ENCODE measurements at regions not wholly inside any gene's neighbourhood (a gene's known extent, or its start where the extent isn't known, plus 50 kb on each side); places are given as distances from the start of the nearest gene placed in this dataset.

- 81% methylated on average over 5 of the region's 7 CpGs for WGBS (ENCODE audit: insufficient coverage)
Observed at GRCh38 chr16:86026916-86027315, 128.0 kb downstream of the IRF8 start.

GRCh38 chr16:86027373-86028126 lies 128.6 kb downstream of the IRF8 start:
- H3K27ac ChIP-seq (ENCODE audit: low read length): no peak overlapping the region
- 70% methylated on average over 6 of the region's 11 CpGs for WGBS (ENCODE audit: insufficient coverage)
- no peak for DNase-seq
- H3K36me3 ChIP-seq (ENCODE audit: control insufficient read depth, insufficient read depth, low read length): no peaks in the 10 kb centered on the region
- peaks cover 9% of the 10 kb centered on the region for H3K9me3 ChIP-seq (replicated peaks; ENCODE audit: control insufficient read depth, low read depth, low read length)
- H3K27me3 ChIP-seq (ENCODE audit: control insufficient read depth, insufficient read depth, low read length): peaks cover 58% of the 10 kb centered on the region
- peaks cover 17% of the 10 kb centered on the region for H3K4me1 ChIP-seq (ENCODE audit: control insufficient read depth, insufficient read depth, low read length)
- no peak overlapping the region for H3K4me3 ChIP-seq (ENCODE audit: low read length)

More at GRCh38 chr16:86026916-86027315, 128.0 kb downstream of the IRF8 start:
- no peak for DNase-seq
- Histone ChIP-seq H3K4me3 (ENCODE audit: low read length) (no peak overlapping the region), H3K27ac (ENCODE audit: low read length) (no peak overlapping the region), H3K4me1 (ENCODE audit: control insufficient read depth, insufficient read depth, low read length) (peaks cover 12% of the 10 kb centered on the region), H3K36me3 (ENCODE audit: control insufficient read depth, insufficient read depth, low read length) (no peaks in the 10 kb centered on the region), H3K9me3 (replicated peaks; ENCODE audit: control insufficient read depth, low read depth, low read length) (peaks cover 9% of the 10 kb centered on the region), H3K27me3 (ENCODE audit: control insufficient read depth, insufficient read depth, low read length) (peaks cover 59% of the 10 kb centered on the region)

- Histone ChIP-seq H3K36me3 (ENCODE audit: control insufficient read depth, insufficient read depth, low read length) (no peaks in the 10 kb centered on the region), H3K27me3 (ENCODE audit: control insufficient read depth, insufficient read depth, low read length) (peaks cover 67% of the 10 kb centered on the region), H3K4me1 (ENCODE audit: control insufficient read depth, insufficient read depth, low read length) (peaks cover 32% of the 10 kb centered on the region), H3K9me3 (replicated peaks; ENCODE audit: control insufficient read depth, low read depth, low read length) (peaks cover 6% of the 10 kb centered on the region), H3K4me3 (ENCODE audit: low read length) (no peak overlapping the region), H3K27ac (ENCODE audit: low read length) (no peak overlapping the region)
- peak; percentile 66 for DNase-seq
- 17% methylated on average over 15 of the region's 20 CpGs for WGBS (ENCODE audit: insufficient coverage)
Observed at GRCh38 chr16:86029131-86029741, 130.3 kb downstream of the IRF8 start.

- peaks cover 38% of the 10 kb centered on the region for H3K4me1 ChIP-seq (ENCODE audit: control insufficient read depth, insufficient read depth, low read length)
- 100% methylated on average over 1 of the region's 10 CpGs for WGBS (ENCODE audit: insufficient coverage)
Observed at GRCh38 chr16:86030116-86030515, 131.2 kb downstream of the IRF8 start.

DNA sequence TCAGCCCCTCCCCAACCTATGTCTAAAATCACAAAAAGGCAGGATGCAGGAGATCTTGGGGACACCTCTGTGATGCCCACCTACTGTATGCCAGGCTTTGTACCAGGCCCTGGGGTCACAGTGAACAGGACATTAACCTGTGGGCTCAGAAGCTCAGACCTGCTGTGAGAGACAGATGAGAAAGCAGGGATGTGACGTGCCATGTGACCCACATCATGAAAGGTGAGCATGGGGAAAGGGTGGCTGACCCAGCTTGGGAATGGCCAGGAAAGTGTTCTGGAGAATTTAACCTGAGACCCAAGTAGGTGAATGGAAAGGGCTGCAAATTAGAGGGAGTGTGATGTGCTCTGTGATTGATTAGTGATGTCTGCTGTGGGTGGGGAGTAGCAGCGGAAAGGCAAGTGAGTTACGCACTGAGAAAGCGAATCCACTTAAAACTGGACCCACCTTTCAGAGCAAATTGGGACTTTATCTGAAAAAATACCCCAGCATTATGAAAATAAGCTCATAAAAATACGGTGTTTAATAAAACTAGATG lies 132.2 kb downstream of the IRF8 start:
- WGBS (ENCODE audit: insufficient coverage): 100% methylated on average over 1 of the region's 5 CpGs
- H3K4me1 ChIP-seq (ENCODE audit: control insufficient read depth, insufficient read depth, low read length): peaks cover 38% of the 10 kb centered on the region
- DNase-seq: no peak
- peaks cover 69% of the 10 kb centered on the region for H3K27me3 ChIP-seq (ENCODE audit: control insufficient read depth, insufficient read depth, low read length)
- no peak overlapping the region for H3K4me3 ChIP-seq (ENCODE audit: low read length)
- no peak overlapping the region for H3K27ac ChIP-seq (ENCODE audit: low read length)
- peaks cover 2% of the 10 kb centered on the region for H3K9me3 ChIP-seq (replicated peaks; ENCODE audit: control insufficient read depth, low read depth, low read length)
- no peaks in the 10 kb centered on the region for H3K36me3 ChIP-seq (ENCODE audit: control insufficient read depth, insufficient read depth, low read length)

More at GRCh38 chr16:86030116-86030515, 131.2 kb downstream of the IRF8 start:
- H3K9me3 ChIP-seq (replicated peaks; ENCODE audit: control insufficient read depth, low read depth, low read length): peaks cover 2% of the 10 kb centered on the region
- H3K36me3 ChIP-seq (ENCODE audit: control insufficient read depth, insufficient read depth, low read length): no peaks in the 10 kb centered on the region
- peaks cover 72% of the 10 kb centered on the region for H3K27me3 ChIP-seq (ENCODE audit: control insufficient read depth, insufficient read depth, low read length)
- no peak overlapping the region for H3K4me3 ChIP-seq (ENCODE audit: low read length)
- DNase-seq: no peak
- H3K27ac ChIP-seq (ENCODE audit: low read length): no peak overlapping the region

- Histone ChIP-seq H3K36me3 (ENCODE audit: control insufficient read depth, insufficient read depth, low read length) (no peaks in the 10 kb centered on the region), H3K4me3 (ENCODE audit: low read length) (no peak overlapping the region), H3K27me3 (ENCODE audit: control insufficient read depth, insufficient read depth, low read length) (peaks cover 57% of the 10 kb centered on the region), H3K9me3 (replicated peaks; ENCODE audit: control insufficient read depth, low read depth, low read length) (peaks cover 2% of the 10 kb centered on the region), H3K27ac (ENCODE audit: low read length) (peak overlapping the region; percentile 67), H3K4me1 (ENCODE audit: control insufficient read depth, insufficient read depth, low read length) (peaks cover 38% of the 10 kb centered on the region)
- WGBS (ENCODE audit: insufficient coverage): 6% methylated on average over 11 of the region's 19 CpGs
- peak; percentile 73 for DNase-seq
Observed at GRCh38 chr16:86033016-86033474, 134.1 kb downstream of the IRF8 start.

DNA sequence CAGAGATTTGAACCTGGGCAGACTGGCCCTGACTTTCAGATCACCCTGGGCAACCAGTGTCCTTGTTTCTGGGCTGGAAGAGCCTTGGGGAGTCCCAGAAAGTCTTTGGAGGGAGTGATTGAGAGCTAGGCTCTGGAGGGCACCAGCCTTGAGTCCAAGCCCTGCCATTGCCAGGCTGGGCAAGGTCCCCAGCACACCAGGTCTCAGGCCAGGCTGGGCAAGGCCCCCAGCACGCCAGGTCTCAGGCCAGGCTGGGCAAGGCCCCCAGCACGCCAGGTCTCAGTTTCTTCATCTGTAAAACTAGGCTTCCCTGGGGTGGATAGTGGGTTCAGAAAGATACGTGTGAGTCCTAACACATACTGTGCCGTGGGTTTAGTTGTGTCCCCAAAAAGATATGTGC lies 135.0 kb downstream of the IRF8 start:
- Histone ChIP-seq H3K27ac (ENCODE audit: low read length) (no peak overlapping the region), H3K27me3 (ENCODE audit: control insufficient read depth, insufficient read depth, low read length) (peaks cover 55% of the 10 kb centered on the region), H3K36me3 (ENCODE audit: control insufficient read depth, insufficient read depth, low read length) (no peaks in the 10 kb centered on the region), H3K4me3 (ENCODE audit: low read length) (no peak overlapping the region), H3K9me3 (replicated peaks; ENCODE audit: control insufficient read depth, low read depth, low read length) (peaks cover 2% of the 10 kb centered on the region), H3K4me1 (ENCODE audit: control insufficient read depth, insufficient read depth, low read length) (peaks cover 46% of the 10 kb centered on the region)
- no CpG with 5 or more reads among the region's 4 CpGs for WGBS (ENCODE audit: insufficient coverage)
- no peak for DNase-seq

DNA sequence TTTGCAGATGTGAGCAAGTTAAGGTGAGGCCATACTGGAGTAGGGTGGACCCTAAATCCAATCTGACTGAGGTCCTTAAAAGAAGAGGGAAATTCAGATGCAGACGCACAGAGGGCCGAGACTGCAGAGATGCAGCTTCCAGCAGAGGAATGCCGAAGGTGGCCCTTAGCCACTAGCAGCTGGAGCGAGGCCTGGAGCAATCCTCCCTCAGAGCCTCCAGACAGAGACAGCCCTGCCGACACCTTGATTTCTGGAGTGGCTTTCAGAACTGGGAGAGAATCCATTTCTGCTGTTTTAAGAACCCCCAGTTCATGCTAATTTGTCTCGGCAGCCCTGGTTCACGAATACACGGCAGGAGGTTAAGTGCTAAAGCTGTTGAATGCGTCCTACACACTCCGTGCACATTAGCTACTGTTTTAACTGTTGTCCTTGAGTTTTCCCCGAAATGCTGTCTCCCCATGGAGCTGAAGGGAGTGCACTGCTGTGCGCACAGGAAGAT lies 135.5 kb downstream of the IRF8 start:
- H3K4me3 ChIP-seq (ENCODE audit: low read length): no peak overlapping the region
- no peak overlapping the region for H3K27ac ChIP-seq (ENCODE audit: low read length)
- peaks cover 41% of the 10 kb centered on the region for H3K4me1 ChIP-seq (ENCODE audit: control insufficient read depth, insufficient read depth, low read length)
- 48% methylated on average over 10 of the region's 12 CpGs for WGBS (ENCODE audit: insufficient coverage)
- H3K27me3 ChIP-seq (ENCODE audit: control insufficient read depth, insufficient read depth, low read length): peaks cover 54% of the 10 kb centered on the region
- no peaks in the 10 kb centered on the region for H3K36me3 ChIP-seq (ENCODE audit: control insufficient read depth, insufficient read depth, low read length)
- peaks cover 2% of the 10 kb centered on the region for H3K9me3 ChIP-seq (replicated peaks; ENCODE audit: control insufficient read depth, low read depth, low read length)
- peak; percentile 69 for DNase-seq

DNA sequence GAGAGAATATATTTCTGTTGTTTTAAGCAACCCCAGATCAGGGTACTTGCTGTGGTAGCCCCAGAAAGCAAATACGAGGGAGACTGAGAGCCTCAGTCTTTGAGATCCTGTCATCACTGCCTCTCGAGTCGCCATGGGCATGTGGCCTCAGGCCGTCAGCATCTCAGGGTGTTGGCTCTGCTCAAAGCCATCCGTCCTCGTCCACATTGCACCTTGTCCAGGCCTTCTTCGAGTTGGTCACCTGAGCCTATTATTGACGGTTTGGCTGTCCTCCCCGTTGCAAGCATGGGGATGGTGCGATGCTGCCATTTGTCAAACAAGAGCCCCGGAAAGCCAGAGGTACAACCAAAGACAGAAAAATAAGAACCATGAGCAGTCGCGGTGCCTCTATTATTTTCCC lies 136.9 kb downstream of the IRF8 start:
- 93% methylated on average over 13 of the region's 13 CpGs for WGBS (ENCODE audit: insufficient coverage)
- Histone ChIP-seq H3K4me3 (ENCODE audit: low read length) (no peak overlapping the region), H3K27ac (ENCODE audit: low read length) (no peak overlapping the region), H3K9me3 (replicated peaks; ENCODE audit: control insufficient read depth, low read depth, low read length) (peaks cover 2% of the 10 kb centered on the region), H3K27me3 (ENCODE audit: control insufficient read depth, insufficient read depth, low read length) (peaks cover 51% of the 10 kb centered on the region), H3K36me3 (ENCODE audit: control insufficient read depth, insufficient read depth, low read length) (no peaks in the 10 kb centered on the region), H3K4me1 (ENCODE audit: control insufficient read depth, insufficient read depth, low read length) (peaks cover 39% of the 10 kb centered on the region)
- no peak for DNase-seq

All from muscle of leg (tissue), 3 donors.